ENCODE measurements at regions not wholly inside any gene's neighbourhood (a gene's known extent, or its start where the extent isn't known, plus 50 kb on each side); places are given as distances from the start of the nearest gene placed in this dataset.
"Not testable (repeated sequence)": the region's sequence is repeated elsewhere in the genome, so short reads cannot be mapped to it uniquely, and the experiment has no call there.

DNA sequence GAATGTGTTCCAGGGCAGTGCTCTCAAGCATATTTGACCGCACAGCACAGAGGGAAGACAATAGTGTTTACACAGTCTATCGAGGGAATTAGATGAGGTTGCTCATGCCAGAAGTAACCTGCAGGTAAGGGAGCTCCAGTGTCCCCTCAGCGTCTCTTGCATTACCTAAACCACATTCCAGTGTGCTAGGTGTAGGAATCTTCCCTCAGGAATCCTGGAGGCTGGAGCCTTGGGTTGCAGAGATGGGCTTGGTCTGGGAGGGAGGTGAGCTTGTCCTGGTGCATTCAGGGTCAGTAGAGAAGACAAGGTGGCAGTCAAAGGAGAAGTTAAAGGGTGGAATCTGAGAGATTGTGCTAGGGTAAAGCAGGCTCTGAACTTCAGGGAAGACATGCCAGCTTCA is 56.3 kb downstream of the SOX14 start:
- no peak for DNase-seq

DNA sequence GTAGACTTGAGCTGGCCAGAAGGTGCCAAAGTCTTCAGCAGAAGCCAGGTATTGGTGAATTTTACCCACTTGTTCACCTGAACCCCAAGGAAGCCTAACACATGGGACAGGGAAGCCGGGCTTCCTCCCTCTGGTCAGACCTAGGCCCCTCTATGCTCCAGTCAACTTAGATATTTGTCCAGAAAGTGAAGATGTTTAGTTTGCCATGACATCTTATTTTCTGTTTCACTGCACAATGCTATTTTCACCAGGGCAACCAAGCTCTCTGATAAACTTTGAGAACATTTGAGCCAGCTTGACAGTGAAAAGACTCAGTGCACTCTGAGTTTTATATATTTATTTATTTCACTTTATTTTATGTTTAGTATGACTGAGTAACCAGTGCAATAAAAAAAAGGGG is 71.0 kb downstream of the SOX14 start:
- DNase-seq: no peak

DNA sequence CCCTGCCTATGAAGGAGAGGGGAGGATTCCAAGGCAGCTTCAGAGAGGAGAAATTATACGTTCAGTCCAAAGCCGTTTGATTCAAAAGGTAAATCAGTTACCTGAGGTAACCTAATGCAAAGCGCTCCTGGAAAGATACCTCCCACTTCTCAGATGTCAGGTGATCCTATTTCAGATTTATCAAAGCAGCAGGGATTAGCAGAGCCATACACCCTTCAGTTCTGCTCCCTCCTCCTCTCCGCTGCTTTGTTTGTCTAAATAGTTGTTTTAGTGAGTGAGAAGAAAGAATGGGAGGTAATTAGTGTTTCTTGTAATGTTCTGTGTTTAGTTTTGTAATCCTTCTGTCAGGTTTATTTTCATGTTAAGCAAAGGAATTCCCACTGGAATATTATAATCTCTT is 81.1 kb downstream of the SOX14 start:
- DNase-seq: no peak

DNA sequence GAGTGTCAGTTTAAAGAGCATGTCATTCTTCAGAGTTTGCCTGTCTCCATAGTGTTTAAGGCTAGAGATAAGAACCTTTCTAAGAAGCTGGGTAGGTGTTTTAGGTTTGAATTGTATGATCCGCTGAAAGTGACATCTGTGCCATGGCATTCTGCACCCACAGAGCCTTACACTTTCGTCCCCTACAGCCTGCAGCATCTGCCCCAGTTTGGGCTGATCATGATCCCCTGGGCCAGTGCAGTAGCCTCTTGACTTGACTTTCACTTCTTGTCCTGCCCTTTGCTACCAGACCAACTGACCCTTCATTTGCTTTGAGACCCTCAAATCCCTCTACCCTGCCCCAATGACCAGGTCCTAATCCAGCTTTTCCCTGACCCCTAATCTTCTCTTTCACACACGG is 81.6 kb downstream of the SOX14 start:
- no peak for DNase-seq

DNA sequence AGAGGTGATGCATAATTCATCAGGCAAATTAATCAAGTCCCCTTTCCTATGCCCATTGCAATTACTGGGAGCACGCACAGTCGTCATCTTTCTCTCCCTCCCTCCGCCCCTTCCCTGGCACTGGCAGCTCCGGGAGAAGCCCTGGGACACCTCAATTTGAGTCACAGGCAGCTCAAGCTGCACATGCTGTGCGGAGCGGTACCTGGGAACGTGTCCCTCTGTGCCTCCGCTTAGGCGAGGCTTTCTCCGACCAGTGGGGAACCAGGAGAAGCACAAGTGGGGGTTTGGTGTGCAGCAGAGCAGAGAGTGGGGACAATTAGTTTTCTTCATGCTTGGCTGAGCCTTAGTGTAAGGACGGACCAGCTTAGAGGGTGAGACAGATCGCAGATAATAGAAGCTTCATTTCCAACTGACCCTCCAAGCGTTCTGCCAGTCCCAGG is 88.3 kb downstream of the SOX14 start:
- no peak for DNase-seq

DNA sequence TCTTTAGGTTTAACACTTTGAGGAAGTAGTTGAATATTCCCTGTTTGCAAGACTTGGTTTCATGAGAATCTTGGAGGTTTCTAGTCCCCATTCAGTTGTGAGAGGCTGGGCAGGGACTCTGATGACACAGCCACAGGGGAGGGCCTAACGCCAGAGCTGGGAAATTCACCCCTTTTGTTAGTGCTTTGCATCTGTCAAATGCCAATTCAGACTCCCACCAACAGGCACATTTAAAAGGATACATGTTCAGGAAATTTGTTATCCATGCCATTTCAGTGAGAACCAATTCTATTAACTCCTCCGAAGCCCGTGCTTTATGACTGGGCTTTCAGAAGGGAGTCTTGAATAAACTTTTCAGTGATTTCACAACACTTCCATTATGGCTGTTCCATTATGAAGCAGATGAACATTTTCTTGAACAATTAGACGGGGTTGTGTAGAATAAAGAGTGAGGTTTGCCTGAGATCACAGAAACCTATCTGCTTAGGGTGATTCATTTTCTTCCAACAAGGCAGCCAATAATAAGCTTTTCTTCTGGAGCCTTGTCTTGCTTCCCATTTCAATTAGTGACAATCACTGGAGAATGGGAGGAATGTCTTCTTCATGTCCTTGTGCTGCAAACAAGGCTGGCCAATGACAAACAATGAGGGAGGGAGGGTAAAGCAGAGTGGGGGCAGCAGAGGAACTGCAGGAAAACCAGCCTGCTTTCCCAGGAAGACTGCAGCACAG is 90.6 kb downstream of the SOX14 start:
- DNase-seq: no peak

DNA sequence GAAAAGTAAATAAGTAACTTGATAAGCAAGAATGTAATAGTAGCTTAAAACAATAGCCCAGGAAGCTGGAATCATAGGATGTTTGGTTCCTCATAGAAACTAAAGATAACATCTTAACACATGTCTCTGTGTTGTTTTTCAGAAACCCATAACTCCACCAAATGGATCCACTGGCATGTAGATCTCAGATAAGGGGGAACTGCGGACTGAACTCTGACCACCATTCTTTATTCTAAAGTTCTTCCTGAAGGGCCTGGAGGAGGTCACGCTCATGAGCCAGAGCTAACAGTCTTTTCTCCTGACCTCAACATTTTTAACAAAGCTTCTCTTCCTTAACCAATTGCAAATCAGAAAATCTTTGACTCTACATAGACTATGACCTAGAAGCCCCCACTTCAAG is 101.9 kb downstream of the SOX14 start:
- DNase-seq: no peak

DNA sequence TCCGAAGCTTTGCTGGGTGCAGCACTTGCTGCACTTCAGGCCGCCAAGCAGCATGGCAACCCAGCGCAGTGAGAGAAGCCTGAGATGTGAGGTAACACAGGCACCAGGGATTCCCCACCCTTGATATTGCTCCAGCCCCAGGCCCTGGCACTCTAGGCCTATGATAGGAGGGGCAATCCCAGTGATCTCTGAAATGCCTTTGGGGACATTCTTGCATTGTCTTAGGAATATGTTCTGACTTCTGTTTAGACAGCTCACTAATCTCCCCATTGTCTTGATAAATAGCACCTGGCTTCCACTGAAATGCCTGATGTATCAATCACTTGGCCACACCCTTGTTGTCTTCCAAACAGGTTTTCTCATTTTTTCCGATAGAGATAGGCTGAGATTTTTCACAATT is 102.8 kb downstream of the SOX14 start:
- no peak for DNase-seq

DNA sequence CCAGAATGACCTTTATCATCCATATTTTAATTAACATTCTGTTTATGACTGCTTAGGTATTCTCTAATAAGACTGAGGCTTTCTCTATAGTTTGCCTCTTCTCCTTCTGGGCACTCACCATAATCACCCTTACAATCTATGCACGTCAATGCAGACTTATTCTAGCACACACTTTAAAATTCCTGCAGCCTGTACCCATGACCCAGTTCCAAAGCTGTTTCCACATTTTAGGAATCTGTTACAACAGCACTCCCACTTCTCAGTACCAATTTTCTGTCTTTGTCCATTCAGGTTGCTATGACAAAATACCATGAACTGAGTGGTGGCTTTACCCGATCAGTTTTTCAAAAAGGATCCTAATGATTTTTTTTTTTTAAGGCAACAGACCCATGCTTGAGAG is 103.5 kb downstream of the SOX14 start:
- DNase-seq: no peak

DNA sequence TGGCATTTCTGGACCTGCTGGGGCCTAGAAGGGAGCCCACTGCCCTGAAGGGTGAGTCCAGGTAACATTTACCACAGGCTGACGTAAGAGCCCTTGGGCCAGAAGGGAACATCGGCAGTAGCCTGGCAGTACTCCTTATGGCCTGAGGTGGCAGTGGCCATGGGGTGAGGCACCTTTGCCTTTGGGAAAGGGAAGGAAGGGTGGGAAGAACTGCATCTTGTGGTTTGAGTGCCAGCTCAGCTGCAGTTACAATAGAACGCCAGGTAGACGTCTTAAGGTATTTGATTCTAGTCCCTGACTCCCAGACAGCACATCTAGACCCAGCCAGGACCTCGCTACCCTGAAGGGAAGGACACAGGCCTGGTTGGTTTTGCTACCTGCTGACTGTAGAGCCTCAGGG is 104.9 kb downstream of the SOX14 start:
- DNase-seq: no peak

DNA sequence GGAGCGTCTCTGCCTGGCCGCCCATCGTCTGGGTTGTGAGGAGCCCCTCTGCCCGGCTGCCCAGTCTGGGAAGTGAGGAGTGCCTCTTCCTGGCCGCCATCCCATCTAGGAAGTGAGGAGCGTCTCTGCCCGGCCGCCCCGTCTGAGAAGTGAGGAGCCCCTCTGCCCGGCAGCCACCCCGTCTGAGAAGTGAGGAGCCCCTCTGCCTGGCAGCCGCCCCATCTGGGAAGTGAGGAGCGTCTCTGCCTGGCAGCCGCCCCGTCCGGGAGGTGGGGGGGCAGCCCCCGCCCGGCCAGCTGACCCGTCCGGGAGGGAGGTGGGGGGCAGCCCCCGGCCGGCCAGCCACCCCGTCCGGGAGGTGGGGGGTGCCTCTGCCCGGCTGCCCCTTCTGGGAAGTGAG is 108.5 kb downstream of the SOX14 start:
- not testable (repeated sequence) for DNase-seq

DNA sequence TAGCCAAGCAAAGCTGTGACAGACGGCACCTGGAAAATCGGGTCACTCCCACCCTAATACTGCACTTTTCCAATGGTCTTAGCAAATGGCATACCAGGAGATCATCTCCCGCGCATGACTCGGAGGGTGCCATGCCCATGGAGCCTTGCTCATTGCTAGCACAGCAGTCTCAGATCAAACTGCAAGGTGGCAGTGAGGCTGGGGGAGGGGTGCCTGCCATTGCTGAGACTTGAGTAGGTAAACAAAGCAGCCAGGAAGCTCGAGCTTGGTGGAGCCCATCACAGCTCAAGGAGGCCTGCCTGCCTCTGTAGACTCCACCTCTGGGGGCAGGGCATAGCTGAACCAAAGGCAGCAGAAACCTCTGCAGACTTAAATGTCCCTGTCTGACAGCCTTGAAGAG is 113.1 kb upstream of the CLDN18 start:
- DNase-seq: not testable (repeated sequence)

DNA sequence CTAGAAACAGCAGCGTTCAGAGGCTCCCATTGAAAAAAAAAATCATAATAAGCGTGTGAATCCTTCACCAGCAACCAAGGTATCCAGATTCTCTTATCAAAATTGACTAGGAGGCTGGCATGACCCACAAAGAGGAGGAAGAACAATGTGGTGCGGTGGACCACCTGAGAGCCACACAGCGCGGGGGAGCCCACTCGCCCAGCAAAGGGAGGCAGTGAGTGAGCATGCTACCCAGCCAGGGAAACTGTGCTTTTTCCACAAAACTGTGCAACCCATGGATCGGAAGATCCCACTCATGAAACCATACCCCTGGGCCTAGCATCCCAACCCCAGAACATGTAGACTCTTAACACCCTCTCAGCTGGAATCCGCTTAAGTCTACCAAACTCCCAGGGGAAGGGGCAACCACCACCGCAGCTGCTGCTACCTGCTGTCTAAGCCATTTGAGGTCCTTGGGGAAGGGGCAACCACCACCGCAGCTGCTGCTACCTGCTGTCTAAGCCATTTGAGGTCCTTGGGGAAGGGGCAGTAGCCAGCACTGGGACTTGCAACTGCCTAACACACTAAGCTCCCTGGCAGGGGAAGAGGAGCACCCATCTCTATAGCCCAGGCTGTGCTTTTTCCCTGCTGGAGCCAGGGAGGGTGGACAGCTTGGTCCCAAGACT is 102.8 kb upstream of the CLDN18 start:
- DNase-seq: no peak

DNA sequence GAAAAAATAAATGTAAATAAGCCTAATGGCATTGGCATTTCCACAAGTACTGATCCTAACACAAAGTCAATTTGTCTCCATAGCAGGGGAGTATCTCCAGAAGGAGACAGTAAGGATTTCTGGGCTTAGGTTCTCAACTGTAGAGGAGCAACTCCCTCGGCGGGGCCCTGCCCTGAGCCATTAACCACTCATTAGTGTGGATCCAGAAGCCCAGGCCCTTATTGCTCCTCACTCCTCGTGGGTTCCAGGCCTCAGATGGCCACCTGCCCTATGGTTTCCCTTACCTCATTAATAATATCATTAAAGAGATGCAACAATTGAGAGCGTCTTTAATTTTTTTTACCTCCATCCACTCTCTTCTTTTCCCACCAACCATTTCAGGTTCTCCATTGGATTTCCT is 85.3 kb upstream of the CLDN18 start:
- no peak for DNase-seq

DNA sequence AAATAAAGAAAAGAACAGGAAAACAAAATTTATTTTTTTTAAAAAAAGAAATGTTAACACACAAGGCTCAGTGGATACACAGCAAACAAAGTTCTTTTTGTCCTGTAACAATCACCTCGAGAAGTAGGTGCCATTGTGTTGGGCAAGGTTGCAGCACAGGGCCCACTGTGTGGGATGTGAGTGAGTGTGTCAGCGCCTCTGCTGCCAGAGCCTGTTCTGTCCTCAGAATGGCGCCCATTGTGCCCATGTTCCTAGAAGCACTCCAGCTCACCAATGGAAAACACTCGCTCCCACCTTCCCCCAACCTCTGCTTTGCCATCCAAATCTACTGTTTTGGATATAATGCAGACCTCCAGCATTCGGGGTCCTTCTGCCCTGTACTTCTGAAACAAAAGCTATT is 84.9 kb upstream of the CLDN18 start:
- no peak for DNase-seq

DNA sequence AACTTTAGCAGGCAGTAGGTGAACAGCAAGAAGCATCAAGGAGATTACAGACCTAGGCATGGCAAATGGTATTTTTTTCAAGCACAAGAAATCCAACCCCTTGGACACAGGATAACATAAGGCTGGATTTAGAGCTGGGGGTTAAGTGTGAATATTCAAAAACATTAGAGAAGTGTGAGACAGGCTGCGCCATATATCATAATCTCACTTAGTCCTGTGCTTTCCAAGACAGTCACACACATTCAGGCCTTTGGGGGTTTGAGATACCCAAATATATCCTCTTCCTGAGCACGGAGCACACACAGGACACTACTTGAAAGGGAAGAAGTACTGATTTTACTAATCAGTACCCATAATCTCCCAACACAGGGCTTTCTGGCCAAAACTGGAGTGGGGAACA is 83.0 kb upstream of the CLDN18 start:
- DNase-seq: no peak

DNA sequence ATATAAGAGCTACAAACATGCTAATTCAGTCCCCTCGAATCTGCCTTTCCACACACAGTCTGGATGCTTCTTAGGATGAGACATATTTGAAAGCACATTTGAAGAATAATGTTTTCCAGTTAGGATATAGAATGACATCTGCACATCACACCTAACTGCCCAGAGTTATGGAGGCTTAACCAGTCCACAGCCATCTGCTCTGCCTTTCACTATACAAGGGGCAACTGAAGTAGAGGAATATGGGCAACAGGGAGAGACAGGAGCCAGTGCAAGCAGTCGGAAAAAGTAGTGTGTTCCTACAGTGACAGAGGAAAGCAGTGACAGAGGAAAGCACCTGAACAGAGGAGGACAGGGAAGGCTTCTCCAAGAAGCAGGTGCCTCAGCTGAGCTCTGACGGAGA is 79.0 kb upstream of the CLDN18 start:
- DNase-seq: no peak

DNA sequence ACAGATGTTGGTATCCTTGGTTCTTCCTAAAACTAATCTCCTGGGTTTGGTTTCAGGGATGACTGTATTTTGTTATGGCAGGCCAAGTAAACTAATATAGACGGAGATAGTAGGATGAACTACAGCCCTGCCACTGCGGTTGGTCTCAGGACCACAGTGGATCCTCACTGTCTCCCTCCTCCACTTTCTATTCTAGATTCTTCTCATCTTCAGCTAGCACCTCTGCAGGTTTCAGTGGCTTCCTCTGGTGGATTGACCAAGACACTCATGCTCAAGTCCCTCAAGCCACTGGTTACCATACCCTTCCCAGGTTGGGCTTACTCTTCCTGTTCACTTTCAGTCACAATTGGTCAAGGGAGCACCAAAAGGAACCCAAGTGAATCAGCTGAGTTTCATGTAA is 71.1 kb upstream of the CLDN18 start:
- no peak for DNase-seq

DNA sequence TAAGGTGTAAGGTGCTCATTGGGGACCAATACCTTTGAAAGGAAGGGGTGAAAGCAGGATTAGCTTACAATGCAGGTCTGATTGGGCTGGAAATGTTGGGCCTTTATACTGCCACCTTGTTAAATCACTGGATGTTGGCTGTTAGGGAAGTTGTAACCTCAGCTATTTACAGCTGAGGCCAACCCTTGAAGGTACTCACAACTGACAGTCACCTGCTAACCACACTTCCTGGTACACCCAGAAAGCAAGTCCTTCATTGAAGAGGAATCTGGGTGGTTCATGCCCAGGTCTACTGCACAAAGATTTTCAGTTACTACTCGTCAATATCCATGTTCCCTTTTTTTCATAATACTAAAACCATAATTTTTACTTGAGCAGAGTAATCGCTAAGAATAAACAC is 65.4 kb upstream of the CLDN18 start:
- no peak for DNase-seq

DNA sequence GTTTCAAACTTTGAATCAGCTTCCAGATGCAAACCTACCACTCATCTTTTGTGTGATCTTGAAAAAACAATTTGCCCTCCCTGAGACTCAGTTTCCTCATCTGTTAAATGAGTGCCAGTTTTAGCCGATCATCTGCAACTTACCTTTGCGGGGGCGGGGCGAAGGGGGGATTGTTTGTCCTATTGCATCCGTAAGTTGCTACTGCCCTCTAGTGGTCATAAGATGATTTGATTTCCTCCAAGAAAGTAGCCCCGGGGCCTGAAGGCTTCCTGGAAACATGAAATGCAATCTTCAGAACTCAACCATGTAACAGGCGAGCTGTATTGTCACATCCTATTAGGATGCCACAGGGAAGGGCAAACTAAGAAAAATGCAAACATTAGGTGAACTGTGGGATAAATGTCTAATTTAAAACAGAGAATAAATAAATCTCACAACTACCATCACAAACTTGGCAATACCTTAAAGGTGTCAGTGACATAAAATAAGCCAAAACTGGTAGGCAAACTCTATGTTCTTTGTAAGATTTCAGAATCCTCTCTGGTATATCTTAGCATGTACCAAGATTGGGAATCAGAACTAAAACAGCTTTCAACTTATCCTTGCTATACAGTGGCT is 63.5 kb upstream of the CLDN18 start:
- peak; percentile 5 for DNase-seq

DNA sequence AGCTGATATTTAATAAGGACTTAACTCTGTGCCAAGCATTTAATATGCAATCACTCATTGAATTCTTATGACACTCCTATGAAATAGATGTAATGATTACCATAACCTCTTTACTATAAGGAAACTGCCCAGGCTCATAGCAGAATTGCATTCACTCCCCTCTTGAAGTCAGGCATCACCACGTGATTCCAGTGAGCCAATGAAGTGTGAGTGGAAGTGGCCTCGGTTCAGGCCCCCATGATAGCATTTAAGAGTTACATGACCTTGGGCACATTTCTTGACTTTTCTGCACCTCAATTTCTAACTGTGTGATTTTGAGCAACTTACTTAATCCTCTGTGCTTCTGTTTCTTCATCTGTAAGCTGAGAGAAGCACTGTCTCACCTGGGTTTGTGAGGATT is 62.8 kb upstream of the CLDN18 start:
- DNase-seq: no peak

DNA sequence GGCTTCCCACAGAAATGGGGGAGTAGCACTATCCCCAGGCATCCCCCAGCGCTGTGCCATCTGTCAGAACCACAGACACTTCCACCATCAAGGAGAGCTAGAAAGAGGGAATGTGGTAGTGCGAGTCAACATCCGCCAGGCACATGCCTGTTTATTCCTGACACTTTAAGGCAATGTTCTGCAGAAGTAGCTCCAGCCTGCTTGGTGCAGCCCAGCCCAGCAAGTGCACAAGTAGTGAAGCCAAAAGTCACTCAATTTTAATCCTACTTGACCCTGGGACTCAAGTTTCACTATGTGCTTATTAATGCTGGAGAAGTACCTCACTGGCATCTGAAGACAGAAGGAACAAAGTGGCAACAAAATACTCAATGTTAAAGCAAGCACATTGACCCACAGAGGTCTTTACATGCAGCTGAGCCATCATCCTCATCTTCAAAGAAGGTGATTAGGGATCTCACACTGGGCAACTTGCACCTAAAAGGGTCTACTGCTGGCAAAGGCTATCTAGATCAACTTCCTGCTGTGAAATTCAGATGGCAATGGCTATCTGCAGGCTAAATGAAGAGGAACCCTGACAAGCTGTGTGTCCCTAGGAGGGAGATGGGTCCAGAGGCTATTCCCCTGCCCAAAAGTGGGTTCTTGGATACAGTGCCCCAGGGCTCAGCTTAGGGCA is 61.4 kb upstream of the CLDN18 start:
- DNase-seq: no peak

DNA sequence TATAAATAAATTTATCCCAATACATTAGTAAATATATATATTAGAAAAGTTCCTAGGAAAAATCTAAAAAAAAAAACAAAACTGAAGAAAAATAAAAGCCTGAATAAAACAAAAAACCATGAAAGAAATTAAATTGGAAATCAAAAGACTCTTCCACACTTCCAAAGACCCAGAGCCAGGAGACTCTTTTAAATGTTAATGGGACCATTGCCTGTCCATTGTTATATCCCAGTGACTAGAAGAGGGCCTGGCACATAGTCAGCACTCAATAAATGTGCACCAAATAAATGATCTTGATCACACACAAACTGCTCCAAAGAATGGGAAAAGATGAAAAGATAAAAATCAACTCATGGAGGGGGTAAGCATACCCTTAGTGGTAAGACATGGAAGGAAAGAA is 51.3 kb upstream of the CLDN18 start:
- no peak for DNase-seq

All from NCI-H1436 treated with DMSO at 0.1 percent for 48 hours (cell line).